ENCODE measurements at regions not wholly inside any gene's neighbourhood (a gene's known extent, or its start where the extent isn't known, plus 50 kb on each side); places are given as distances from the start of the nearest gene placed in this dataset.
"Not testable (repeated sequence)": the region's sequence is repeated elsewhere in the genome, so short reads cannot be mapped to it uniquely, and the experiment has no call there.

- DNase-seq (ENCODE audit: low spot score) (no peak), ATAC-seq (ENCODE audit: low FRiP score) (no peak)
- no peak for TF ChIP-seq CTCF (IDR thresholded peaks at IDR 0.05)
Measured at GRCh38 chr1:116847688-116848531, 61.8 kb upstream of the PTGFRN start.

GRCh38 chr1:116850436-116850835, 59.3 kb upstream of the PTGFRN start:
- ATAC-seq (ENCODE audit: low FRiP score) (no peak), DNase-seq (ENCODE audit: low spot score) (no peak)
- no peak for TF ChIP-seq CTCF (IDR thresholded peaks at IDR 0.05)

GRCh38 chr1:116851189-116851588, 58.5 kb upstream of the PTGFRN start:
- not testable (repeated sequence) for ATAC-seq (ENCODE audit: low FRiP score); DNase-seq (ENCODE audit: low spot score)

GRCh38 chr1:116851846-116852245, 57.9 kb upstream of the PTGFRN start:
- ATAC-seq (ENCODE audit: low FRiP score) (no peak), DNase-seq (ENCODE audit: low spot score) (no peak)
- no peak for TF ChIP-seq CTCF (IDR thresholded peaks at IDR 0.05)

- ATAC-seq (ENCODE audit: low FRiP score) (no peak), DNase-seq (ENCODE audit: low spot score) (no peak)
- no peak for TF ChIP-seq CTCF (IDR thresholded peaks at IDR 0.05)
Measured at GRCh38 chr1:116852367-116852766, 57.3 kb upstream of the PTGFRN start.

GRCh38 chr1:116852910-116853309, 56.8 kb upstream of the PTGFRN start:
- DNase-seq (ENCODE audit: low spot score) (no peak), ATAC-seq (ENCODE audit: low FRiP score) (no peak)
- TF ChIP-seq CTCF (IDR thresholded peaks at IDR 0.05), result no peak

GRCh38 chr1:116853680-116854402, 55.9 kb upstream of the PTGFRN start:
- no peak for ATAC-seq (ENCODE audit: low FRiP score)
- DNase-seq (ENCODE audit: low spot score), result no peak

More at GRCh38 chr1:116853680-116854402, 55.9 kb upstream of the PTGFRN start:
- no peak for TF ChIP-seq CTCF (IDR thresholded peaks at IDR 0.05)
